GM21526 (cell line): ENCODE measurements at regions not wholly inside any gene's neighbourhood (a gene's known extent, or its start where the extent isn't known, plus 50 kb on each side); places are given as distances from the start of the nearest gene placed in this dataset.
"Not testable (repeated sequence)": the region's sequence is repeated elsewhere in the genome, so short reads cannot be mapped to it uniquely, and the experiment has no call there.

Source experiments
- ATAC-seq: cut with Tn5 transposase; IDR thresholded peaks from one replicate; pipeline ENCODE4 v1.9.1; 2021; ENCODE audit warnings: moderate library complexity; ENCODE audit not compliant: unreplicated experiment, low FRiP score

DNA sequence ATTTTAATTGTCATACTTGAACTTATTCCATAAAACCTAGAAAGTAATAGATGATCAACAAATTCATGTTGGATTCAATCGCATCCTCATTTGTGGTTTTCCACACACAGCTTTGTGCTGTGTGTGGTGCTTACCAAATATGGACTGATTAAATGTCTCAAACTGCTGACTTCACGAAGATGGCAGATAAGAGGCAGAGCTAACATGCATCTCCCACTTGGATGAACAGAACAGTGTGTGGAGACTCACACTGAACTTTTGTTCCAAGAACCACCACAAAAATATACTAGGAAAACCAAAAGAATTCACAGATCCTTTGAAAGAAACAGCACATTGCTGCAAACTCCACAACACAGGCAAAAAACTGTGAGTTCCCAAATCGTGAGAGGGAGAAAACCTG lies 603.7 kb downstream of the TENT5A start:
- ATAC-seq: no peak

GRCh38 chr6:81145506-81145905 lies 607.0 kb downstream of the TENT5A start:
- ATAC-seq: no peak

DNA sequence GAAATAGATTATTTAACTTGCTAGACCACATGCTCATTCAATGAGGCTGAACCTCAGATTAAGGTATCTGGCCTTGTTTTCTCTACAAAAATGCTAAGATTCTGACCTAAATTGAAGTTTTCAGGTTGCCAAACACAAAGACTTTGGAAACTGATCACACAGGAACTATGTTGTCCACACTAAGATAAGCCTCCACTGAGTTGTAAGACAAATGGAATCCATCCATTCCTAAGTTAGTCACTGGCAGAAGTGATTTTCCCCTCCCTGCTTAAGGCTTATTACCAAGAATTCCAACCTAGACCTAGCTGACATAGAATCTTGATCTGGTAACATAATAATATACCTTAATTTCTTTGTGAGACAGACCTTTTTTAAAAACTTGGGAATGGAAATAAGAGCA lies 608.1 kb downstream of the TENT5A start:
- no peak for ATAC-seq

DNA sequence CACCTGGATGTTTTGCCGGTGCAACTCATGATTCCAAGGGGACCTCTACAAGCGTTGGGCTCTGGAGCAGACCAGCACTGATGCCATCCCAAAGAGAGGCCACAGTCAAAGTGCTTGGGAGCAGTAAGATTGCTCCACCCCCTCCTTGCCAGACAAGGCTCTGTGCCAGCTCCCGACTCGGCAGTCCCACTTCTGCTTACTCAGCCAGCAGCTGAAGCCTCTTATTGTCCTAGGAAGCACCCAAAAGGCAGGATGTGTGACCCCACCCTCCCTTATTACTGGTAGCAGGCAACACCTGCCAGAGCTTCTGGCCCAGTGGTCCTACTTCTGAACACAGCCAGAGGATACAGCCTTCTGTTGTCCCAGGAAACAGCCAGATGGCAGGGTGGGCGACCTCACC lies 614.2 kb downstream of the TENT5A start:
- ATAC-seq: no peak

- ATAC-seq: no peak
Measured at GRCh38 chr6:81130969-81131368, 621.5 kb downstream of the TENT5A start.

- no peak for ATAC-seq
Measured at GRCh38 chr6:81130061-81130460, 622.4 kb downstream of the TENT5A start.

- no peak for ATAC-seq
Measured at GRCh38 chr6:81128671-81129070, 623.8 kb downstream of the TENT5A start.

DNA sequence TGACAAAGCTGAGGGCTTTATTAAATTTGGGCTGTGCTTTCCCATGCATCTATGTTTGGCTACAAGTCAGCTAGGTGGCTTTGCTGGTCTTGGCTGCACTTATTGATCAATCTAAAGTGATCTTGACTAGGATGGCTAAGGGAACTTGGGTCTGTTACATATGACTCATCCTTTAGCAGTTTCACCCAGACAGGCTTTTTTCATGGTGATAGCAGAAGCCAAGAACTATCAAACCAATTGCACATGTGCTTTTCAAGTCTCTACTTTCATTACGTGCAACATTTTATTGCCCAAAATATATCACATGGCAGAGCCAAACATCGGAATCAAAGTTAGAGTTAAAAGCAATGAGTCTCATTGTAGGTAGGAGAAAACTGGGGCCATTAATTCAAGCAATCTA lies 626.3 kb downstream of the TENT5A start:
- no peak for ATAC-seq

GRCh38 chr6:81120280-81120679 lies 632.2 kb downstream of the TENT5A start:
- no peak for ATAC-seq

DNA sequence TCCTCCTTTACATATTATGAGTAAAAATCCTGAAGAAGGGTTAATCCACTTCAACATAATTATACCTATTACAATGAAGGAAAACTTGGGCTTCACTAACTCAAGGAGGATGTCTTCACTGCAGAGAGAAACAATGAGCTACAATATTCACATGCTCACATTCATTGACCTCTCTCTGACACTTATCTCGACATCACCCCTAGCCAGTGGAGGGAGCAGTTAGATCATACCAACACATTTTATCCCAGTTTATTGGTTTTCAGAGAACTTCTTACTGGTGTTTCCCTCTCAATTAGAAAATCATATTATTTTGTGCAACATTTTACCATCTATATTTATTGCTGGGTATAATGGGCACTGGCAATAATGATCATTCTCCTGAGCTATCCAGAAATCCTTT lies 646.5 kb downstream of the TENT5A start:
- ATAC-seq: no peak

GRCh38 chr6:81098109-81098814 lies 654.2 kb downstream of the TENT5A start:
- ATAC-seq: no peak

DNA sequence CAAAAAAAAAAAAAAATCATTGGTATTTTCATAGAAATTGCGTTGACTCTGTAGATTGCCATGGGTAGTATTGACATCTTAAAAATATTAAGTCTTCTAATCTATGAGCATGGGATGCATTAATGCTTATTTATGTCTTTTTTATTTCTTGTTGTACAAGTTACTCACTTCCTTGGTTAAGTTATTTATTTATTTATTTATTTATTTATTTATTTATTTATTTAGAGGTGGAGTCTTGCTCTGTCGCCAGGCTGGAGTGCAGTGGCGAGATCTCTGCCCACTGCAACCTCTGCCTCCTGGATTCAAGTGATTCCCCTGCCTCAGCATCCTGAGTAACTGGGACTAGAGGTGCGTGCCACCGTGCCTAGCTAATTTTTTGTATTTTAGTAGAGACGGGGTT lies 656.0 kb downstream of the TENT5A start:
- ATAC-seq: not testable (repeated sequence)

DNA sequence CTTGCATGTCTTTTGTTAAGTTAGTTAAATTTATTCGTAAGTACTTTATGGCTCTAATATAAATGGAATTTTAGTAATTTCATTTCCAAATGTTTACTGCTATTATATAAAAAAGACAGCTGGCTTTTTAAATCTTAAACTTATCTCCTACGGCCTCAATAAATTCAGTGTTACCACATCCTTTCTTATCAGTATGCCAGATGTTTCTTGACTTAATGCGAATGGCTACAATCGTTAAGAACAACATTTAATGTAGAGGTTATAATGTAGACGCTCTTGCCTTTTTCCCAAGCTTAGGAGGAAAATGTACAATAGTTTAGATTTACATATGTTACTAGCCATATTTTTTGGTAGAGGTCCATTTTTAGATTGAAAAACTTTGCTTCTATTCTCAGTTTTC lies 659.4 kb downstream of the TENT5A start:
- ATAC-seq: no peak

- no peak for ATAC-seq
Measured at GRCh38 chr6:81088145-81088544, 664.3 kb downstream of the TENT5A start.

- no peak for ATAC-seq
Measured at GRCh38 chr6:81086991-81087390, 665.5 kb downstream of the TENT5A start.

DNA sequence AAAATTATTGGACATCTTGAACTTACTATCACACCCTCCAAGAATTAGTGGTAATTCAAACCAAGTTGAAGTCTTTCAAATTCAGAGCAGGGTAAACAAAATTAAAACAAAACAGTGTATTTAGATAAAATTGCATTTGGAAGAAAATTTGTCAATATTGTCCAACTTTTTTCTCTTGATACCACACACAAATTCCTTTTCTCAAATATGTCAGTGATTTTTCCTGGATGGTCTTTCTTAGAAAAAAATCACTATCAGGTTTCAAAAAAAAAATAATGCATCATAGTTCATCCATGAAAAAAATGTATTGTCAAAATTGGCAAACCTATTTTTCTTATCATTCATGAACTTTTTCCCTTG lies 667.1 kb downstream of the TENT5A start:
- no peak for ATAC-seq

DNA sequence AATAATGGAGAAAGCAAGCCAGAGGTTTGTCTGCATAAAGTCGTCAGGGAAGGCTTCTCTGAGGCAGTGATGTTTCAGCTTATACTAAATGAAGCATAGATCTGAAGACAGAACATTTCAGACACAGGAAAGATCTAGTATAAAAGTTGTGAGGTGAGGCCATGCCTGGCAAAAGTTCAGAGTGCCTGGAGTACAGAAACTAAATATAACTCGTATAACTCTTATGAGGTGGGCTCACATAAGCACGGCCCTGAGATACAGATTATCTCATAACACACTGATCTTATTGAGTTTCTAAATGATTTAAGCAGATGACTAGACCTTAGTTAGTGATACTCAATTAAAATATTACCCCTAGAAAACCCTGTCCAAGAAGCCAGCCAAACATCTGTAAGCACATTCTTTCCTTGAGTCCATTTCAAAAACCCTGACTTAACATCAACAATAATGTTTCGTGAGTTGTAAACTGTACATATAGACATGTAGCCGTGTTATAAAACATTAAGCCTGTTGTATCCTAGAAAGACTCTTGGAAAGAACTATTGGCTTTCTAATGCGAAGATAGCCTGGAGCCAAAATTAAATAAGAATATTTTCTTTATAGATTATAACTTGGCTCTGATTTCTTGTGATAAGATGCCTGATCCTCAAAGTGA lies 667.6 kb downstream of the TENT5A start:
- ATAC-seq: no peak

DNA sequence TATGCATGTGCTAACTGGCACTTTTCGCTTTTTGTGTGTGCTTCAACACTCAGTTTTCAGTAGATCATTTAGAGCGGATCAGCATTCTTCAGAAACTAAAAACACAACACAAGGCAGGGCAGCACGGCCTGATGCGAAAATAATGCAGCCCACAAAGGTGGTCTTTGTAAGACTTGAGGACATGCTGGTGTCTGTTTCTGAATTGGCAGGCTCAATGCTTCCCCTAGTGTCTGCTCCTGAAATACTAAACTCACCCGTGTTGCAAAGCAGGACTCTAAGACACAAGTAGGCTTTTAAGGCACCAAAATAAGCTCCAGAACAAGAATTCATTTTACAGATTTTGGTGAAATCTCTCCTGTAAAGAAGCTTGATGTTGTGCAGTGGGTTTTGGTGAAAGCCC lies 676.5 kb downstream of the TENT5A start:
- ATAC-seq: no peak

GRCh38 chr6:81073318-81073717 lies 679.2 kb downstream of the TENT5A start:
- ATAC-seq: no peak

- ATAC-seq: no peak
Measured at GRCh38 chr6:81071121-81071520, 681.4 kb downstream of the TENT5A start.

- ATAC-seq: no peak
Measured at GRCh38 chr6:81067057-81067456, 685.4 kb downstream of the TENT5A start.

DNA sequence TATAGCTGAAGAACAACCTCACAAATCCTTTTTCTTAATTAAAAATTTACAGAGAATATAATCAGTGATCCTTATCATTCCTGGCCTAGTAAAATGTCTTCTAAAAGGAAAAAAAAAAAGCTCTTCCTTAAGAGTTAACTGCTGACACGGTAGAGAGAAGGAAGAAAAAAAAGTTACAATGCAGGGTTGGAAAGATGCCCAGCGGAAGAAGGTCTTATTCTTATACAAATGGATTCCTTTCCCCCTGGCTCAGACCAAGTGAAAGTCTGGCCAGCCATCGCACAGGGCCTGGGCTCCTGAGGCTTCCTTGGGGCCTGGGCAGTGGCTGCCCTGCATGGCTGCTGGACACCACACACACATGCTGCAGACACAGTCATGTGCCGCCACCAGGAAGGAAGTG lies 688.6 kb downstream of the TENT5A start:
- ATAC-seq: no peak

DNA sequence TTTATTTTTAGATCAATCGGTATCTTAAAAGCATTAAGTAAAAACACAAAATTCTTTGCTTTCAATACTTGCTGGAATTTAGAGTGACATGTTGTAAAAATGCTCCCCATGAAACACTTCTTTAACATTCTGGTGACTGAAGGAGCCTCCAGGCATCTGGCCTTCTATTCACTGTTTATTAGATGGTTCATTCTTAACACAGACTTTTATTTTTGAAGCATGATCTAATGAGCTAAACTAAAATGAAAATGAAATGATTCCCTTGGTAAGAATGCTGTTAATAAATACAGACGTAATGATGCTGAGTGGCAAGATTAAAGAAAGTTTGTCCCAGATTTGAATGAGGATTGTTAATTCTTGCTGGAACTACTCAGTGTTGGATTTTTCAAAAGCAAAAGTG lies 698.4 kb downstream of the TENT5A start:
- no peak for ATAC-seq
